GM19452 (cell line): ENCODE measurements at regions not wholly inside any gene's neighbourhood (a gene's known extent, or its start where the extent isn't known, plus 50 kb on each side); places are given as distances from the start of the nearest gene placed in this dataset.

Source experiments
- ATAC-seq: cut with Tn5 transposase; IDR thresholded peaks from one replicate; pipeline ENCODE4 v1.9.1; 2021; ENCODE audit not compliant: unreplicated experiment

- ATAC-seq = no peak
Observed at GRCh38 chr5:174327317-174327864, 281.9 kb downstream of the NSG2 start.

- no peak for ATAC-seq
Observed at GRCh38 chr5:174327896-174328295, 282.4 kb downstream of the NSG2 start.

- ATAC-seq = no peak
Observed at GRCh38 chr5:174328631-174329299, 283.3 kb downstream of the NSG2 start.

GRCh38 chr5:174329738-174330137 is 284.2 kb downstream of the NSG2 start:
- ATAC-seq = no peak

GRCh38 chr5:174335682-174336364 is 290.3 kb downstream of the NSG2 start:
- ATAC-seq = no peak

- ATAC-seq = no peak
Observed at GRCh38 chr5:174336479-174336878, 291.0 kb downstream of the NSG2 start.

GRCh38 chr5:174337276-174338184 is 292.0 kb downstream of the NSG2 start:
- no peak for ATAC-seq

- no peak for ATAC-seq
Observed at GRCh38 chr5:174338185-174339010, 292.9 kb downstream of the NSG2 start.

- no peak for ATAC-seq
Observed at GRCh38 chr5:174339130-174339529, 293.6 kb downstream of the NSG2 start.

- ATAC-seq = no peak
Observed at GRCh38 chr5:174340226-174340625, 294.7 kb downstream of the NSG2 start.

- no peak for ATAC-seq
Observed at GRCh38 chr5:174342696-174343095, 297.2 kb downstream of the NSG2 start.

GRCh38 chr5:174343826-174344225 is 298.3 kb downstream of the NSG2 start:
- no peak for ATAC-seq

- ATAC-seq = no peak
Observed at GRCh38 chr5:174344335-174344734, 298.8 kb downstream of the NSG2 start.

- ATAC-seq = no peak
Observed at GRCh38 chr5:174347183-174347582, 301.7 kb downstream of the NSG2 start.

GRCh38 chr5:174348311-174348981 is 302.9 kb downstream of the NSG2 start:
- ATAC-seq = no peak

- no peak for ATAC-seq
Observed at GRCh38 chr5:174352681-174353080, 307.2 kb downstream of the NSG2 start.

- no peak for ATAC-seq
Observed at GRCh38 chr5:174354571-174354970, 309.1 kb downstream of the NSG2 start.

- no peak for ATAC-seq
Observed at GRCh38 chr5:174355208-174355612, 309.7 kb downstream of the NSG2 start.

GRCh38 chr5:174355995-174356394 is 310.5 kb downstream of the NSG2 start:
- ATAC-seq = no peak

GRCh38 chr5:174356536-174356935 is 311.0 kb downstream of the NSG2 start:
- no peak for ATAC-seq
